ENCODE measurements at regions not wholly inside any gene's neighbourhood (a gene's known extent, or its start where the extent isn't known, plus 50 kb on each side); places are given as distances from the start of the nearest gene placed in this dataset.
A peak's percentile ranks its signal among the peaks of the same experiment; 100 is the strongest.

DNA sequence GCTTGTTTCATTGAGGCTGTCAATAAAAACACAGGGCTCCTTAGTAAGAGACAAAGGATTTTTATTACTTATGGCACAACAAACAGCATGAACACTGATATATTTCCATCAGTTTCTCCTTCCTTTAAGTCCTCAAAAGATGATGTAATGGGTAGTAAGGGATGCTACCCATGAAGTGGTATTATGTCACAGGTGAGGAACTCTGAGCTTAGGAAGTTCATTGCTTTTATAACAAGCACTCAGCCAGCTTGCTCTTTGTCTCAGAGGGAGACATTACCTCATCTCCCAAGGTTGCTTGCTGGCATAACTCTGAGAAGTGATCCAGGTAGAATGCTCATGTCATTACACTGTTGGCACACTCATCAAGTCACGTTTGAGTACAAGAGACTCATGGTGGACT is 287.0 kb upstream of the OR4E1 start:
- TF ChIP-seq REST (IDR thresholded peaks at IDR 0.05; ENCODE audit: insufficient replicate concordance, low read depth) (no peak), GABPA (IDR thresholded peaks at IDR 0.05; ENCODE audit: low read depth) (no peak), CTCF (IDR thresholded peaks at IDR 0.05; ENCODE audit: insufficient read depth, low read length) (no peak), SPI1 (IDR thresholded peaks at IDR 0.05; ENCODE audit: borderline replicate concordance, low read depth) (no peak), POLR2AphosphoS5 (IDR thresholded peaks at IDR 0.05; ENCODE audit: low read depth) (no peak)
- no peak for DNase-seq (ENCODE audit: low read depth in 1 of 2, low spot score in 1 of 2)

DNA sequence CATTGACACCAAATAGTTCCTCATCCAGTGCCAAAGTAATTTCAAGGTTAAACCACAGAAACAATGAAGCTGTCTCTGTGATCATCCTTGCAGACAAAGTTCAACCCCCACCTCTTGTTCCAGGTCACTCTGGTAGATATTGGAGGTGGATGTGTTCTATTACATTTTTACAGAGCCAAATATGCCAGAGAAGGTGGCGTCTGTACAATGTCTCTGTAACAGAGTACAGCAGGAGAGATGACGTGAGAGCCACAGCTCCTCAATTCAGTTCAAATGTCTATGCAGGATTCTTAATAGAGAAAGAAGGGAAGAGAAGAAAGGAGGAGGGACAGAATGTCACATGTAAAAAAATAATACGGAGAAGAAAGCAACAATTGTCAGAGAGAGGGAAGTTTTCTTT is 268.3 kb upstream of the OR4E1 start:
- H3K27ac ChIP-seq (replicated peaks): no peak overlapping the region
- TF ChIP-seq POLR2AphosphoS5 (IDR thresholded peaks at IDR 0.05; ENCODE audit: low read depth): no peak
- no peak for TF ChIP-seq GABPA (IDR thresholded peaks at IDR 0.05; ENCODE audit: low read depth)
- no peak for TF ChIP-seq SPI1 (IDR thresholded peaks at IDR 0.05; ENCODE audit: borderline replicate concordance, low read depth)
- TF ChIP-seq CTCF (IDR thresholded peaks at IDR 0.05; ENCODE audit: insufficient read depth, low read length): no peak
- no peak for TF ChIP-seq REST (IDR thresholded peaks at IDR 0.05; ENCODE audit: insufficient replicate concordance, low read depth)
- DNase-seq (ENCODE audit: low read depth in 1 of 2, low spot score in 1 of 2): no peak
- H3K4me3 ChIP-seq (replicated peaks; ENCODE audit: insufficient read depth, low read length): no peak overlapping the region
- H3K27me3 ChIP-seq (ENCODE audit: insufficient read depth, poor library complexity, severe bottlenecking): peaks cover 10% of the 10 kb centered on the region

More for the DNA sequence above, 287.0 kb upstream of the OR4E1 start:
- no peak overlapping the region for H3K4me3 ChIP-seq (replicated peaks; ENCODE audit: insufficient read depth, low read length)
- H3K27me3 ChIP-seq (ENCODE audit: insufficient read depth, poor library complexity, severe bottlenecking): peaks cover 3% of the 10 kb centered on the region
- H3K27ac ChIP-seq (replicated peaks): no peak overlapping the region

GRCh38 chr14:21940887-21941856 is 267.6 kb upstream of the OR4E1 start:
- TF ChIP-seq CTCF (IDR thresholded peaks at IDR 0.05; ENCODE audit: insufficient read depth, low read length) (peak; percentile 39), GABPA (IDR thresholded peaks at IDR 0.05; ENCODE audit: low read depth) (no peak)
- no peak overlapping the region for H3K27ac ChIP-seq (replicated peaks)
- peaks cover 10% of the 10 kb centered on the region for H3K27me3 ChIP-seq (ENCODE audit: insufficient read depth, poor library complexity, severe bottlenecking)
- DNase-seq (ENCODE audit: low read depth in 1 of 2, low spot score in 1 of 2): peak in 1 of 2 experiments; percentile 5
- no peak overlapping the region for H3K4me3 ChIP-seq (replicated peaks; ENCODE audit: insufficient read depth, low read length)
